IMR-90 (cell line): ENCODE measurements at regions not wholly inside any gene's neighbourhood (a gene's known extent, or its start where the extent isn't known, plus 50 kb on each side); places are given as distances from the start of the nearest gene placed in this dataset.

Experiments used
- ATAC-seq: fragments of 200-7000 bp; cut with Tn5 transposase; 2 replicates; pipeline ENCODE4 v1.9.1; 2020; ENCODE audit warnings: low read depth, mild to moderate bottlenecking, moderate library complexity
- BruUV-seq: library from RNA; stranded (reverse); fragments of 400-500 nt; replicated peaks from 2 replicates; lab custom pipeline; 2021; lab: Mats Ljungman, UMichigan
- CTCF ChIA-PET: fragments of 300-600 bp; formaldehyde crosslinking; extraction: SDS; loops from one replicate; lab custom pipeline; 2021; ENCODE audit warnings: antibody characterized with exemption; lab: Yijun Ruan, JAX
- POLR2A ChIA-PET: fragments of 300-600 bp; sonication (Branson Sonifier 250); formaldehyde crosslinking; loops from one replicate; lab custom pipeline; 2022; ENCODE audit warnings: antibody characterized with exemption; ENCODE audit not compliant: unreplicated experiment; lab: Charles Lee
- DNase-seq: peaks from one replicate; pipeline ENCODE4 v3.0.0; 2013
- H2AFZ ChIP-seq: replicated peaks from 2 replicates; pipeline ENCODE3; 2013; ENCODE audit warnings: low read length, mild to moderate bottlenecking; ENCODE audit not compliant: poor library complexity
- H2AK5ac ChIP-seq: 2 replicates; pipeline ENCODE4 v1.6.1; 2013; ENCODE audit warnings: low read depth, low read length, inconsistent platforms
- H2AK9ac ChIP-seq: replicated peaks from 2 replicates; pipeline ENCODE3; 2013; ENCODE audit warnings: mild to moderate bottlenecking, low read depth, low read length, moderate library complexity; ENCODE audit not compliant: poor library complexity
- H2BK120ac ChIP-seq: 2 replicates; pipeline ENCODE4 v1.6.1; 2013; ENCODE audit warnings: low read depth, low read length, inconsistent platforms
- H2BK15ac ChIP-seq: 3 replicates; pipeline ENCODE4 v1.6.1; 2013; ENCODE audit warnings: low read depth, low read length, inconsistent platforms
- H2BK20ac ChIP-seq: 2 replicates; pipeline ENCODE4 v1.6.1; 2013; ENCODE audit warnings: low read depth, mild to moderate bottlenecking, inconsistent platforms, low read length, moderate library complexity
- H2BK5ac ChIP-seq: 2 replicates; pipeline ENCODE4 v1.6.1; 2013; ENCODE audit warnings: mild to moderate bottlenecking, low read depth, low read length, inconsistent platforms; ENCODE audit not compliant: poor library complexity, severe bottlenecking
- H3K14ac ChIP-seq: replicated peaks from 2 replicates; pipeline ENCODE4 v1.6.1; 2013; ENCODE audit warnings: low read depth, low read length, inconsistent platforms
- H3K18ac ChIP-seq: 2 replicates; pipeline ENCODE4 v1.6.1; 2013; ENCODE audit warnings: low read depth, low read length, control low read depth
- H3K23ac ChIP-seq: 2 replicates; pipeline ENCODE4 v1.6.1; 2013; ENCODE audit warnings: low read depth, low read length, inconsistent platforms
- H3K27ac ChIP-seq: 2 replicates; pipeline ENCODE4 v1.5.1; 2013; ENCODE audit warnings: mild to moderate bottlenecking, control low read depth, low read length; ENCODE audit not compliant: insufficient read depth
- H3K27me3 ChIP-seq: 2 replicates; pipeline ENCODE4 v1.6.1; 2013; ENCODE audit warnings: low read length; ENCODE audit not compliant: control insufficient read depth, insufficient read depth
- H3K36me3 ChIP-seq: 2 replicates; pipeline ENCODE4 v1.6.1; 2013; ENCODE audit warnings: low read length, mixed read lengths; ENCODE audit not compliant: control insufficient read depth, insufficient read depth
- H3K4ac ChIP-seq: 2 replicates; pipeline ENCODE4 v1.6.1; 2013; ENCODE audit warnings: low read depth, low read length, inconsistent platforms
- H3K4me1 ChIP-seq: 2 replicates; pipeline ENCODE4 v1.6.1; 2013; ENCODE audit warnings: low read length, mixed read lengths; ENCODE audit not compliant: control insufficient read depth, insufficient read depth
- H3K4me2 ChIP-seq: 2 replicates; pipeline ENCODE4 v1.6.1; 2013; ENCODE audit warnings: low read depth, mild to moderate bottlenecking, control low read depth, low read length, moderate library complexity
- H3K4me3 ChIP-seq: 2 replicates; pipeline ENCODE4 v1.5.1; 2013; ENCODE audit warnings: low read depth, mild to moderate bottlenecking, control low read depth, low read length, moderate library complexity; ENCODE audit not compliant: insufficient read depth
- H3K56ac ChIP-seq: 2 replicates; pipeline ENCODE4 v1.6.1; 2013; ENCODE audit warnings: low read length, inconsistent platforms; ENCODE audit not compliant: insufficient read depth; ENCODE audit errors: extremely low read depth
- H3K79me1 ChIP-seq, 2 experiments: 2 replicates each; pipeline ENCODE4 v1.6.1; 2013; ENCODE audit warnings: low read length in 2 of 2, inconsistent platforms in 1 of 2, low read depth in 1 of 2
- H3K9ac ChIP-seq: 2 replicates; pipeline ENCODE4 v1.6.1; 2013; ENCODE audit warnings: low read depth, low read length, control low read depth
- H3K9me1 ChIP-seq: 2 replicates; pipeline ENCODE4 v1.6.1; 2013; ENCODE audit warnings: low read length, inconsistent platforms; ENCODE audit not compliant: insufficient read depth
- H3K9me3 ChIP-seq: 2 replicates; pipeline ENCODE4 v1.6.1; 2013; ENCODE audit warnings: low read length; ENCODE audit not compliant: control insufficient read depth, insufficient read depth
- H4K20me1 ChIP-seq: 2 replicates; pipeline ENCODE4 v1.6.1; 2013; ENCODE audit warnings: low read length, inconsistent platforms; ENCODE audit not compliant: insufficient read depth
- H4K5ac ChIP-seq: 2 replicates; pipeline ENCODE4 v1.6.1; 2013; ENCODE audit warnings: mild to moderate bottlenecking, low read depth, low read length, control low read depth
- H4K8ac ChIP-seq, 2 experiments: 2 replicates each; pipeline ENCODE4 v1.6.1; 2013; ENCODE audit warnings: low read depth in 2 of 2, low read length in 2 of 2, control low read depth in 1 of 2, inconsistent platforms in 1 of 2
- H4K91ac ChIP-seq: 2 replicates; pipeline ENCODE4 v1.6.1; 2013; ENCODE audit warnings: low read depth, low read length, inconsistent platforms; ENCODE audit not compliant: insufficient read depth
- BHLHE40 ChIP-seq: fragments of 150-350 bp; IDR thresholded peaks from 2 replicates; pipeline ENCODE4 v1.6.1; 2016; ENCODE audit warnings: mild to moderate bottlenecking, low read depth, low read length
- CEBPB ChIP-seq: IDR thresholded peaks from 2 replicates; pipeline ENCODE4 v1.6.1; 2012; ENCODE audit warnings: low read depth, low read length, improper control_type of control experiment
- MXI1 ChIP-seq: IDR thresholded peaks from 2 replicates; pipeline ENCODE4 v1.6.1; 2012; ENCODE audit warnings: low read depth, mild to moderate bottlenecking, low read length, moderate library complexity, borderline replicate concordance
- NFE2L2 ChIP-seq: fragments of 150-350 bp; IDR thresholded peaks from 2 replicates; pipeline ENCODE4 v1.6.1; 2016; ENCODE audit warnings: low read depth, mild to moderate bottlenecking, low read length
- RAD21 ChIP-seq: IDR thresholded peaks from 2 replicates; pipeline ENCODE4 v1.6.1; 2012; ENCODE audit warnings: low read length, improper control_type of control experiment
- WGBS, 2 experiments: methylation state at CpG; one replicate each; pipeline versions ENCODE4 v1.1.5 to v1.1.7; 2013; ENCODE audit warnings: missing lambda C conversion rate in 2 of 2; ENCODE audit not compliant: insufficient read length in 1 of 2; ENCODE audit errors: extremely low coverage in 2 of 2; 5-methylcytosine and 5-hydroxymethylcytosine counted together
- dilution Hi-C: fragments of 300-500 bp; cut with HindIII; formaldehyde crosslinking; loops from one replicate; pipeline ENCODE4 v1.14.3; 2018; ENCODE audit warnings: low sequenced_read_pairs; ENCODE audit not compliant: unreplicated experiment
- in situ Hi-C: fragments of 300-500 bp; cut with MboI; formaldehyde crosslinking; loops from 3 replicates; pipeline ENCODE4 v1.14.3; 2019; ENCODE audit warnings: low sequenced_read_pairs, inconsistent platforms, mixed read lengths
- intact Hi-C: fragments of 100-400 bp; cut with micrococcal nuclease; formaldehyde crosslinking; loops from 2 replicates; pipeline ENCODE4 v1.10.0; 2022
- TF ChIP-seq, protein P1 (sequence below): fragments of 150-350 bp; IDR thresholded peaks from 2 replicates; pipeline ENCODE4 v1.6.1; 2017; ENCODE audit warnings: mild to moderate bottlenecking, antibody characterized with exemption, low read length, low read depth
- TF ChIP-seq, protein P2 (sequence below): conservative IDR thresholded peaks from 2 replicates; pipeline ENCODE4 v1.5.1; 2012; ENCODE audit warnings: mild to moderate bottlenecking, low read depth, low read length, improper control_type of control experiment
- TF ChIP-seq, protein P3 (sequence below): fragments of 150-350 bp; IDR thresholded peaks from 2 replicates; pipeline ENCODE4 v1.6.1; 2016; ENCODE audit warnings: low read depth, mild to moderate bottlenecking, low read length, moderate library complexity, borderline replicate concordance

DNA sequence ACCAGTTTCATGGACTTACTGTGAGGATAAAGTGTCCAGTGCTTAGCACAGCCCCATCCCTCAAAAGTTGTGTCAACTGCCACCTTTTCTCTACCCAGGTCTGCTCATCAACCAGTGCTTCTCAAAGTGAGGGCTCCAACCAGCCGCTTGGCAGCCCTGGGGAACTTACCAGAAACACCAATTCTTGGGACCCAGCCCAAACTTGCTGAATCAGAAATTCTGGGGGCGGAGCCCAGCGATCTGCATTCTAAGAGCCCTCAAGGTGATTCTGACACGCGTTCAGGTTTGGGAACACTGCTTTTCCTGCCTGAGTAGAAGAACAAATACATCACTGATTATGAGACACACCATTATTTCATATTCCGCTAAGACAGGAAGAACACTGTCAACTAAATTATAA, 132.0 kb downstream of the NSG2 start:
- WGBS, 2 experiments, result 69% methylated on average over 4 of the region's 6 CpGs; no CpG with 5 or more reads in 1 of the 2 experiments
- DNase-seq, result no peak
- Histone ChIP-seq H4K91ac (no peak overlapping the region), H3K27me3 (no peaks in the 10 kb centered on the region), H3K14ac (no peak overlapping the region), H4K20me1 (no peaks in the 10 kb centered on the region), H3K4me3 (no peak overlapping the region), H3K9me1 (no peaks in the 10 kb centered on the region), H3K4me1 (no peaks in the 10 kb centered on the region), H3K4ac (no peak overlapping the region), H3K4me2 (no peak overlapping the region), H3K9me3 (peaks cover 20% of the 10 kb centered on the region; the same call in 1 of the 2 replicates), H3K18ac (no peak overlapping the region), H2AFZ (no peak overlapping the region), H2BK120ac (no peak overlapping the region), H4K5ac (no peak overlapping the region), H2AK9ac (no peak overlapping the region), H2AK5ac (no peak overlapping the region), H3K56ac (no peak overlapping the region), H3K23ac (no peak overlapping the region), H2BK20ac (no peak overlapping the region), H3K9ac (no peak overlapping the region), H4K8ac (no peak overlapping the region), H3K27ac (no peak overlapping the region), H2BK15ac (no peak overlapping the region), H3K36me3 (no peaks in the 10 kb centered on the region), H3K79me1 (no peaks in the 10 kb centered on the region), H2BK5ac (no peak overlapping the region)
- dilution Hi-C loops, result no loop called here
- CTCF ChIA-PET, result no interaction called here
- no TSS peak for BruUV-seq
- intact Hi-C loops, result no loop called here
- POLR2A ChIA-PET, result no interaction called here
- no peak for TF ChIP-seq MXI1
- TF ChIP-seq, protein P1, sequence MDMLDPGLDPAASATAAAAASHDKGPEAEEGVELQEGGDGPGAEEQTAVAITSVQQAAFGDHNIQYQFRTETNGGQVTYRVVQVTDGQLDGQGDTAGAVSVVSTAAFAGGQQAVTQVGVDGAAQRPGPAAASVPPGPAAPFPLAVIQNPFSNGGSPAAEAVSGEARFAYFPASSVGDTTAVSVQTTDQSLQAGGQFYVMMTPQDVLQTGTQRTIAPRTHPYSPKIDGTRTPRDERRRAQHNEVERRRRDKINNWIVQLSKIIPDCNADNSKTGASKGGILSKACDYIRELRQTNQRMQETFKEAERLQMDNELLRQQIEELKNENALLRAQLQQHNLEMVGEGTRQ, result no peak
- TF ChIP-seq BHLHE40, result no peak
- no peak for TF ChIP-seq RAD21
- no peak for TF ChIP-seq CEBPB
- TF ChIP-seq, protein P2, sequence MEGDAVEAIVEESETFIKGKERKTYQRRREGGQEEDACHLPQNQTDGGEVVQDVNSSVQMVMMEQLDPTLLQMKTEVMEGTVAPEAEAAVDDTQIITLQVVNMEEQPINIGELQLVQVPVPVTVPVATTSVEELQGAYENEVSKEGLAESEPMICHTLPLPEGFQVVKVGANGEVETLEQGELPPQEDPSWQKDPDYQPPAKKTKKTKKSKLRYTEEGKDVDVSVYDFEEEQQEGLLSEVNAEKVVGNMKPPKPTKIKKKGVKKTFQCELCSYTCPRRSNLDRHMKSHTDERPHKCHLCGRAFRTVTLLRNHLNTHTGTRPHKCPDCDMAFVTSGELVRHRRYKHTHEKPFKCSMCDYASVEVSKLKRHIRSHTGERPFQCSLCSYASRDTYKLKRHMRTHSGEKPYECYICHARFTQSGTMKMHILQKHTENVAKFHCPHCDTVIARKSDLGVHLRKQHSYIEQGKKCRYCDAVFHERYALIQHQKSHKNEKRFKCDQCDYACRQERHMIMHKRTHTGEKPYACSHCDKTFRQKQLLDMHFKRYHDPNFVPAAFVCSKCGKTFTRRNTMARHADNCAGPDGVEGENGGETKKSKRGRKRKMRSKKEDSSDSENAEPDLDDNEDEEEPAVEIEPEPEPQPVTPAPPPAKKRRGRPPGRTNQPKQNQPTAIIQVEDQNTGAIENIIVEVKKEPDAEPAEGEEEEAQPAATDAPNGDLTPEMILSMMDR, result no peak
- TF ChIP-seq NFE2L2, result no peak
- TF ChIP-seq, protein P3, sequence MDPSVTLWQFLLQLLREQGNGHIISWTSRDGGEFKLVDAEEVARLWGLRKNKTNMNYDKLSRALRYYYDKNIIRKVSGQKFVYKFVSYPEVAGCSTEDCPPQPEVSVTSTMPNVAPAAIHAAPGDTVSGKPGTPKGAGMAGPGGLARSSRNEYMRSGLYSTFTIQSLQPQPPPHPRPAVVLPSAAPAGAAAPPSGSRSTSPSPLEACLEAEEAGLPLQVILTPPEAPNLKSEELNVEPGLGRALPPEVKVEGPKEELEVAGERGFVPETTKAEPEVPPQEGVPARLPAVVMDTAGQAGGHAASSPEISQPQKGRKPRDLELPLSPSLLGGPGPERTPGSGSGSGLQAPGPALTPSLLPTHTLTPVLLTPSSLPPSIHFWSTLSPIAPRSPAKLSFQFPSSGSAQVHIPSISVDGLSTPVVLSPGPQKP, result no peak
- no peak for ATAC-seq
- in situ Hi-C loops, result no loop called here
